Lower leg skin (tissue), 4 donors: ENCODE measurements at regions not wholly inside any gene's neighbourhood (a gene's known extent, or its start where the extent isn't known, plus 50 kb on each side); places are given as distances from the start of the nearest gene placed in this dataset.
A peak's percentile ranks its signal among the peaks of the same experiment; 100 is the strongest.

Source experiments
- DNase-seq, 2 donors: peaks; one replicate each; pipeline ENCODE4 v3.0.0-alpha.2; 2019; ENCODE audit warnings: low spot score in 2 of 2
- H3K4me3 ChIP-seq: fragments of 200-600 bp; sonication (generic); 2 replicates; pipeline ENCODE4 v1.5.1; 2017; ENCODE audit warnings: mild to moderate bottlenecking, low read depth; ENCODE audit not compliant: poor library complexity, severe bottlenecking
- CTCF ChIP-seq, 3 donors: fragments of 450-650 bp; IDR thresholded peaks; one replicate each; pipeline ENCODE4 v1.5.1; 2016; ENCODE audit warnings: antibody characterized with exemption in 3 of 3, mild to moderate bottlenecking in 3 of 3, moderate library complexity in 2 of 3
- POLR2A ChIP-seq, 2 donors: fragments of 450-650 bp; IDR thresholded peaks; one replicate each; pipeline ENCODE4 v1.6.1; 2016 to 2017; ENCODE audit warnings: antibody characterized with exemption in 2 of 2, mild to moderate bottlenecking in 1 of 2, moderate library complexity in 1 of 2
- WGBS, 2 donors: methylation state at CpG; one replicate each; pipeline ENCODE4 v1.1.5; 2018; 5-methylcytosine and 5-hydroxymethylcytosine counted together
- intact Hi-C: fragments of 100-400 bp; cut with DNase I; formaldehyde crosslinking; loops from one replicate; pipeline ENCODE4 v1.15.0; 2023; ENCODE audit warnings: low total_unique reads

GRCh38 chr18:10301831-10302483 lies 152.5 kb upstream of the APCDD1 start:
- WGBS, 2 donors: 85 to 89% methylated on average over 5 of the region's 5 CpGs
- TF ChIP-seq CTCF (IDR thresholded peaks at IDR 0.05) (no peak), POLR2A (IDR thresholded peaks at IDR 0.05) (no peak)
- no peak for DNase-seq
- no peak overlapping the region for H3K4me3 ChIP-seq
- intact Hi-C loops: no loop called here

- WGBS, 2 donors: 93 to 95% methylated on average over 2 of the region's 2 CpGs
- intact Hi-C loops: no loop called here
- DNase-seq: no peak
Measured at GRCh38 chr18:10303171-10303570, 151.3 kb upstream of the APCDD1 start.

GRCh38 chr18:10304853-10305252 lies 149.6 kb upstream of the APCDD1 start:
- 30 to 40% methylated on average over 3 of the region's 3 CpGs for WGBS, 2 donors
- intact Hi-C loops: no loop called here

More at GRCh38 chr18:10303171-10303570, 151.3 kb upstream of the APCDD1 start:
- no peak overlapping the region for H3K4me3 ChIP-seq
- TF ChIP-seq CTCF (IDR thresholded peaks at IDR 0.05) (no peak), POLR2A (IDR thresholded peaks at IDR 0.05) (no peak)

GRCh38 chr18:10306779-10307178 lies 147.7 kb upstream of the APCDD1 start:
- WGBS, 2 donors: 90 to 95% methylated on average over 2 of the region's 2 CpGs
- intact Hi-C loops: no loop called here
- DNase-seq: no peak
- TF ChIP-seq POLR2A (IDR thresholded peaks at IDR 0.05): no peak
- TF ChIP-seq CTCF (IDR thresholded peaks at IDR 0.05): no peak
- no peak overlapping the region for H3K4me3 ChIP-seq

More at GRCh38 chr18:10304853-10305252, 149.6 kb upstream of the APCDD1 start:
- DNase-seq: peak; percentile 76 to 86
- no peak overlapping the region for H3K4me3 ChIP-seq
- TF ChIP-seq POLR2A (IDR thresholded peaks at IDR 0.05) (no peak), CTCF (IDR thresholded peaks at IDR 0.05) (no peak)

- WGBS, 2 donors: 90 to 92% methylated on average over 2 of the region's 2 CpGs
- DNase-seq: no peak
- intact Hi-C loops: no loop called here
- no peak for TF ChIP-seq CTCF (IDR thresholded peaks at IDR 0.05)
- no peak for TF ChIP-seq POLR2A (IDR thresholded peaks at IDR 0.05)
- no peak overlapping the region for H3K4me3 ChIP-seq
Measured at GRCh38 chr18:10308154-10308553, 146.3 kb upstream of the APCDD1 start.

GRCh38 chr18:10310626-10311025 lies 143.8 kb upstream of the APCDD1 start:
- no peak for DNase-seq
- TF ChIP-seq POLR2A (IDR thresholded peaks at IDR 0.05) (no peak), CTCF (IDR thresholded peaks at IDR 0.05) (no peak)
- intact Hi-C loops: no loop called here
- no peak overlapping the region for H3K4me3 ChIP-seq
- WGBS, 2 donors: 92 to 100% methylated on average over 4 of the region's 4 CpGs
